H9 (cell line): ENCODE measurements at regions not wholly inside any gene's neighbourhood (a gene's known extent, or its start where the extent isn't known, plus 50 kb on each side); places are given as distances from the start of the nearest gene placed in this dataset.

Experiments used
- DNase-seq: peaks from one replicate; pipeline ENCODE4 v3.0.0-alpha.2; 2017
- H2AFZ ChIP-seq: one replicate; pipeline ENCODE4 v1.6.1; 2013; ENCODE audit warnings: mild to moderate bottlenecking, low read length, control low read depth, moderate library complexity
- H2AK5ac ChIP-seq: 2 replicates; pipeline ENCODE4 v1.6.1; 2013; ENCODE audit warnings: low read length, control low read depth, mixed read lengths; ENCODE audit not compliant: insufficient read length
- H2BK120ac ChIP-seq: one replicate; pipeline ENCODE4 v1.6.1; 2013; ENCODE audit warnings: low read depth, mild to moderate bottlenecking, low read length, control low read depth, inconsistent platforms; ENCODE audit not compliant: poor library complexity, severe bottlenecking
- H2BK12ac ChIP-seq: 2 replicates; pipeline ENCODE4 v1.6.1; 2013; ENCODE audit warnings: low read length, control low read depth, mixed read lengths, low read depth; ENCODE audit not compliant: insufficient read length
- H2BK15ac ChIP-seq: 2 replicates; pipeline ENCODE4 v1.6.1; 2013; ENCODE audit warnings: low read depth, low read length, control low read depth
- H2BK20ac ChIP-seq: one replicate; pipeline ENCODE4 v1.6.1; 2013; ENCODE audit warnings: low read depth, mild to moderate bottlenecking, low read length, control low read depth, inconsistent platforms; ENCODE audit not compliant: poor library complexity, severe bottlenecking
- H2BK5ac ChIP-seq: 2 replicates; pipeline ENCODE4 v1.6.1; 2013; ENCODE audit warnings: low read length, control low read depth, mixed read lengths; ENCODE audit not compliant: insufficient read length
- H3K14ac ChIP-seq: 2 replicates; pipeline ENCODE4 v1.6.1; 2013; ENCODE audit warnings: low read length, control low read depth; ENCODE audit not compliant: insufficient read depth
- H3K18ac ChIP-seq: 2 replicates; pipeline ENCODE4 v1.6.1; 2013; ENCODE audit warnings: low read depth, mild to moderate bottlenecking, mixed read lengths, low read length, control low read depth; ENCODE audit not compliant: insufficient read length
- H3K23ac ChIP-seq: 2 replicates; pipeline ENCODE4 v1.6.1; 2013; ENCODE audit warnings: low read length, control low read depth, mixed read lengths, low read depth; ENCODE audit not compliant: insufficient read length
- H3K23me2 ChIP-seq: 2 replicates; pipeline ENCODE4 v1.6.1; 2013; ENCODE audit warnings: low read depth, mild to moderate bottlenecking, mixed read lengths, low read length, control low read depth; ENCODE audit not compliant: insufficient read length, poor library complexity, severe bottlenecking
- H3K27ac ChIP-seq: 2 replicates; pipeline ENCODE4 v1.5.1; 2013; ENCODE audit warnings: low read length, control low read depth, mixed read lengths, low read depth; ENCODE audit not compliant: insufficient read length
- H3K27me3 ChIP-seq: 2 replicates; pipeline ENCODE4 v1.6.1; 2013; ENCODE audit warnings: low read length, control low read depth, inconsistent platforms; ENCODE audit not compliant: insufficient read depth
- H3K4ac ChIP-seq: 2 replicates; pipeline ENCODE4 v1.6.1; 2013; ENCODE audit warnings: low read depth, mild to moderate bottlenecking, control low read depth, inconsistent platforms, low read length, moderate library complexity
- H3K4me1 ChIP-seq: 2 replicates; pipeline ENCODE4 v1.6.1; 2013; ENCODE audit warnings: low read length, control low read depth, inconsistent platforms; ENCODE audit not compliant: insufficient read depth
- H3K4me2 ChIP-seq: 2 replicates; pipeline ENCODE4 v1.6.1; 2013; ENCODE audit warnings: low read length, control low read depth, mixed read lengths; ENCODE audit not compliant: insufficient read length, insufficient read depth
- H3K56ac ChIP-seq: 2 replicates; pipeline ENCODE4 v1.6.1; 2013; ENCODE audit warnings: low read depth, mild to moderate bottlenecking, mixed read lengths, low read length, control low read depth; ENCODE audit not compliant: insufficient read length
- H3K79me1 ChIP-seq: 2 replicates; pipeline ENCODE4 v1.6.1; 2013; ENCODE audit warnings: low read depth, mild to moderate bottlenecking, moderate library complexity, low read length, control low read depth, inconsistent platforms; ENCODE audit not compliant: insufficient read depth, poor library complexity, severe bottlenecking
- H3K79me2 ChIP-seq: 2 replicates; pipeline ENCODE4 v1.6.1; 2013; ENCODE audit warnings: low read length, control low read depth, inconsistent platforms; ENCODE audit not compliant: insufficient read depth
- H3K9ac ChIP-seq: 2 replicates; pipeline ENCODE4 v1.6.1; 2013; ENCODE audit warnings: low read length, control low read depth, mixed read lengths; ENCODE audit not compliant: insufficient read length; ENCODE audit errors: extremely low read depth
- H3K9me3 ChIP-seq: one replicate; pipeline ENCODE4 v1.6.1; 2013; ENCODE audit warnings: low read depth, low read length, inconsistent platforms; ENCODE audit not compliant: control insufficient read depth
- H3T11ph ChIP-seq: one replicate; pipeline ENCODE4 v1.6.1; 2013; ENCODE audit warnings: mild to moderate bottlenecking, low read length, control low read depth, inconsistent platforms
- H4K20me1 ChIP-seq: one replicate; pipeline ENCODE4 v1.6.1; 2013; ENCODE audit not compliant: control insufficient read depth, insufficient read length, insufficient read depth
- H4K5ac ChIP-seq: 2 replicates; pipeline ENCODE4 v1.6.1; 2013; ENCODE audit warnings: low read depth, mild to moderate bottlenecking, mixed read lengths, low read length, control low read depth; ENCODE audit not compliant: insufficient read length
- H4K8ac ChIP-seq: replicated peaks from 2 replicates; pipeline ENCODE4 v1.6.1; 2013; ENCODE audit warnings: low read length, control low read depth, mixed read lengths, low read depth; ENCODE audit not compliant: insufficient read length
- H4K91ac ChIP-seq: 2 replicates; pipeline ENCODE4 v1.6.1; 2013; ENCODE audit warnings: low read depth, mild to moderate bottlenecking, moderate library complexity, mixed read lengths, low read length, control low read depth; ENCODE audit not compliant: insufficient read length
- H3K27ac Mint-ChIP-seq, 3 experiments: 2 replicates in 2 of 3; 3 replicates in 1 of 3; pipeline ENCODE4 v1.8.0; 2020 to 2021; ENCODE audit warnings: mixed read lengths in 3 of 3, mild to moderate bottlenecking in 1 of 3, moderate library complexity in 1 of 3
- H3K27me3 Mint-ChIP-seq: 2 replicates; pipeline ENCODE4 v1.8.0; 2021; ENCODE audit warnings: low read depth, mild to moderate bottlenecking, moderate library complexity, mixed read lengths
- H3K36me3 Mint-ChIP-seq, 3 experiments: 2 replicates in 2 of 3; 3 replicates in 1 of 3; pipeline ENCODE4 v1.8.0; 2020 to 2021; ENCODE audit warnings: low read depth in 3 of 3, mixed read lengths in 3 of 3; ENCODE audit not compliant: insufficient read depth in 1 of 3
- H3K4me1 Mint-ChIP-seq, 2 experiments: 2 replicates each; pipeline ENCODE4 v1.8.0; 2020; ENCODE audit warnings: mixed read lengths in 2 of 2
- H3K4me3 Mint-ChIP-seq, 2 experiments: 2 replicates in 1 of 2; 3 replicates in 1 of 2; pipeline ENCODE4 v1.8.0; 2020 to 2021; ENCODE audit warnings: mild to moderate bottlenecking in 2 of 2, mixed read lengths in 2 of 2, moderate library complexity in 1 of 2
- H3K9me3 Mint-ChIP-seq, 2 experiments: 2 replicates in 1 of 2; 3 replicates in 1 of 2; pipeline ENCODE4 v1.8.0; 2020; ENCODE audit warnings: mild to moderate bottlenecking in 2 of 2, mixed read lengths in 2 of 2, moderate library complexity in 1 of 2
- CTCF ChIP-seq: fragments of 200-600 bp; sonication (generic); conservative IDR thresholded peaks from 3 replicates; pipeline ENCODE4 v1.8.0; 2021; ENCODE audit warnings: antibody characterized with exemption, mild to moderate bottlenecking
- WGBS: extraction: QIAGEN DNeasy Blood & Tissue Kit; methylation state at CpG from one replicate; pipeline ENCODE4 v1.1.7; 2013; ENCODE audit warnings: missing lambda C conversion rate, low lambda C conversion rate, mixed read lengths; ENCODE audit not compliant: insufficient read length; ENCODE audit errors: extremely low coverage; 5-methylcytosine and 5-hydroxymethylcytosine counted together

- TF ChIP-seq CTCF, result no peak
- Histone ChIP-seq H4K5ac (no peak overlapping the region), H3K27ac (no peak overlapping the region), H2BK120ac (no peak overlapping the region), H4K91ac (no peak overlapping the region), H2BK15ac (no peak overlapping the region), H2BK12ac (no peak overlapping the region), H2AFZ (no peak overlapping the region), H3K23ac (no peak overlapping the region), H2BK5ac (no peak overlapping the region), H3K4ac (no peak overlapping the region), H3K9ac (no peak overlapping the region), H3K18ac (no peak overlapping the region), H3K56ac (no peak overlapping the region), H3K9me3 (no peaks in the 10 kb centered on the region), H3K23me2 (no peaks in the 10 kb centered on the region), H3T11ph (no peak overlapping the region), H3K79me2 (no peaks in the 10 kb centered on the region), H4K8ac (no peak overlapping the region), H3K4me1 (0 out of 2 replicates have a peak, but pooled peaks cover 2% of the 10 kb centered on the region), H3K4me2 (no peak overlapping the region), H2AK5ac (no peak overlapping the region), H2BK20ac (no peak overlapping the region), H3K14ac (no peak overlapping the region), H4K20me1 (no peaks in the 10 kb centered on the region), H3K79me1 (no peaks in the 10 kb centered on the region), H3K27me3 (no peaks in the 10 kb centered on the region)
- Mint-ChIP-seq H3K27ac (peak overlapping the region in 1 of 3 experiments; percentile 50; a peak in 1 of 7 replicates), H3K9me3 (no peaks in the 10 kb centered on the region; a peak in 1 of 5 replicates), H3K27me3 (peaks cover 2% of the 10 kb centered on the region), H3K36me3 (peaks cover 0 to 2% (median 0%) of the 10 kb centered on the region in 3 experiments; a peak in 1 of 7 replicates), H3K4me3 (no peak overlapping the region; a peak in 1 of 5 replicates), H3K4me1 (peaks cover 24 to 31% of the 10 kb centered on the region in 2 experiments)
- no CpG with 5 or more reads among the region's 11 CpGs for WGBS
- peak; percentile 15 for DNase-seq
These were observed 255.1 kb upstream of the CSF3R start for GRCh38 chr1:36737767-36738166.
